ENCODE measurements at regions not wholly inside any gene's neighbourhood (a gene's known extent, or its start where the extent isn't known, plus 50 kb on each side); places are given as distances from the start of the nearest gene placed in this dataset.

DNA sequence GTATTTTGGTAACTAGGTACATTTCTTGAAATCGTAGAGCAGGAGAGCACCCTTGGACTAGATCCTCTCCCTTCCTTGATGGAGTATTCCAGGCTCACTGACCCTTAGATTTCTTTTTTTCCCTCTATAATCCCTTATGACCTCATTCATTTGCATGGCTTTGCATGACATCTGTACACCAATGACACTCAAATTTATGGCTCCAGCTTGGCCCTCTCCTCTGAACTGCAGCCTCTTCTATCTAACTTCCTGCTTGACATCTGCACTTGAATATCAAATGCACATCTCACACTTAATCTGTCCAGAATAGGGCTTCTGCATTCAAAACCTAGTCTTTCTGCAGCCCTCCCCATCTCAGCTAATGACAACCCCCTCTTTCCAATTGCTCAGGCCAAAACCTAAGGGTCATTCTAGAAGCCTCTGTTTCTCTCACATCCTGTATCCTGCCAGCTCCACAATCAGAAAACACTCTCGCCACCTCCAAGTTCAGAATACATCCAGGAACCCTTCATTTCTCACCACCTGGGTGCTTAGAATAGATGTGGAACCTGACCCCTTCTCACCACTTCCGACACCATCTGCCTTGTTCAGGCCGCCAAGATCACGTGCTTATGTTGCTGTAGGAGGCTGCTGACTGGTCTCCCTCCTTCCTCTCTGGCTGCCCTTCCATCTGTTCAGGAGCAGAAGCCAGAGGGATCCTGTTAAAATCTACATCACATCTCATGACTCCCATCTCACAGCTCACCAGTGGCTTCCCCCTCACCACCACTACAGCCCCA, 138.9 kb upstream of the MTNR1B start:
- peaks cover 0 to 28% of the 10 kb centered on the region in 2 experiments; a peak in 3 of 4 replicates for H3K4me1 ChIP-seq (ENCODE audit: control insufficient read depth in 1 of 2, insufficient read depth in 2 of 2, low read depth in 1 of 2, low read length in 1 of 2)
- ChIA-PET CTCF (interaction anchor here (1.7 kb wide), 1 partner anchor 395 kb away, joined by 4 read pairs; no protein-coding TSS in a partner anchor), POLR2A (no interaction called here)
- no peaks in the 10 kb centered on the region for H3K36me3 ChIP-seq (replicated peaks in 1 of 2; ENCODE audit: control insufficient read depth in 1 of 2, insufficient read depth in 2 of 2, low read length in 1 of 2)
- H3F3A ChIP-seq (replicated peaks; ENCODE audit: insufficient read depth): no peaks in the 10 kb centered on the region
- H3K9ac ChIP-seq: no peak overlapping the region
- H3K27ac ChIP-seq (ENCODE audit: low read depth in 2 of 2, low read length in 1 of 2): no peak overlapping the region
- H3K27me3 ChIP-seq (ENCODE audit: insufficient read depth): no peaks in the 10 kb centered on the region
- TF ChIP-seq GABPA (IDR thresholded peaks at IDR 0.05; ENCODE audit: low read depth): no peak
- no peak for TF ChIP-seq MEF2A (IDR thresholded peaks at IDR 0.05; ENCODE audit: borderline replicate concordance, low read depth)
- TF ChIP-seq, protein P1, sequence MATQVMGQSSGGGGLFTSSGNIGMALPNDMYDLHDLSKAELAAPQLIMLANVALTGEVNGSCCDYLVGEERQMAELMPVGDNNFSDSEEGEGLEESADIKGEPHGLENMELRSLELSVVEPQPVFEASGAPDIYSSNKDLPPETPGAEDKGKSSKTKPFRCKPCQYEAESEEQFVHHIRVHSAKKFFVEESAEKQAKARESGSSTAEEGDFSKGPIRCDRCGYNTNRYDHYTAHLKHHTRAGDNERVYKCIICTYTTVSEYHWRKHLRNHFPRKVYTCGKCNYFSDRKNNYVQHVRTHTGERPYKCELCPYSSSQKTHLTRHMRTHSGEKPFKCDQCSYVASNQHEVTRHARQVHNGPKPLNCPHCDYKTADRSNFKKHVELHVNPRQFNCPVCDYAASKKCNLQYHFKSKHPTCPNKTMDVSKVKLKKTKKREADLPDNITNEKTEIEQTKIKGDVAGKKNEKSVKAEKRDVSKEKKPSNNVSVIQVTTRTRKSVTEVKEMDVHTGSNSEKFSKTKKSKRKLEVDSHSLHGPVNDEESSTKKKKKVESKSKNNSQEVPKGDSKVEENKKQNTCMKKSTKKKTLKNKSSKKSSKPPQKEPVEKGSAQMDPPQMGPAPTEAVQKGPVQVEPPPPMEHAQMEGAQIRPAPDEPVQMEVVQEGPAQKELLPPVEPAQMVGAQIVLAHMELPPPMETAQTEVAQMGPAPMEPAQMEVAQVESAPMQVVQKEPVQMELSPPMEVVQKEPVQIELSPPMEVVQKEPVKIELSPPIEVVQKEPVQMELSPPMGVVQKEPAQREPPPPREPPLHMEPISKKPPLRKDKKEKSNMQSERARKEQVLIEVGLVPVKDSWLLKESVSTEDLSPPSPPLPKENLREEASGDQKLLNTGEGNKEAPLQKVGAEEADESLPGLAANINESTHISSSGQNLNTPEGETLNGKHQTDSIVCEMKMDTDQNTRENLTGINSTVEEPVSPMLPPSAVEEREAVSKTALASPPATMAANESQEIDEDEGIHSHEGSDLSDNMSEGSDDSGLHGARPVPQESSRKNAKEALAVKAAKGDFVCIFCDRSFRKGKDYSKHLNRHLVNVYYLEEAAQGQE (IDR thresholded peaks at IDR 0.05; ENCODE audit: low read depth, low read length): no peak
- TF ChIP-seq TEAD4 (IDR thresholded peaks at IDR 0.05; ENCODE audit: borderline replicate concordance, insufficient read depth): no peak
- TF ChIP-seq YY1 (IDR thresholded peaks at IDR 0.05; ENCODE audit: low read depth): no peak
- TF ChIP-seq, protein P2, sequence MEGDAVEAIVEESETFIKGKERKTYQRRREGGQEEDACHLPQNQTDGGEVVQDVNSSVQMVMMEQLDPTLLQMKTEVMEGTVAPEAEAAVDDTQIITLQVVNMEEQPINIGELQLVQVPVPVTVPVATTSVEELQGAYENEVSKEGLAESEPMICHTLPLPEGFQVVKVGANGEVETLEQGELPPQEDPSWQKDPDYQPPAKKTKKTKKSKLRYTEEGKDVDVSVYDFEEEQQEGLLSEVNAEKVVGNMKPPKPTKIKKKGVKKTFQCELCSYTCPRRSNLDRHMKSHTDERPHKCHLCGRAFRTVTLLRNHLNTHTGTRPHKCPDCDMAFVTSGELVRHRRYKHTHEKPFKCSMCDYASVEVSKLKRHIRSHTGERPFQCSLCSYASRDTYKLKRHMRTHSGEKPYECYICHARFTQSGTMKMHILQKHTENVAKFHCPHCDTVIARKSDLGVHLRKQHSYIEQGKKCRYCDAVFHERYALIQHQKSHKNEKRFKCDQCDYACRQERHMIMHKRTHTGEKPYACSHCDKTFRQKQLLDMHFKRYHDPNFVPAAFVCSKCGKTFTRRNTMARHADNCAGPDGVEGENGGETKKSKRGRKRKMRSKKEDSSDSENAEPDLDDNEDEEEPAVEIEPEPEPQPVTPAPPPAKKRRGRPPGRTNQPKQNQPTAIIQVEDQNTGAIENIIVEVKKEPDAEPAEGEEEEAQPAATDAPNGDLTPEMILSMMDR (IDR thresholded peaks at IDR 0.05): no peak
- no peak for TF ChIP-seq GATA2 (CRISPR knock-in tag; IDR thresholded peaks at IDR 0.05)
- TF ChIP-seq, protein P3, sequence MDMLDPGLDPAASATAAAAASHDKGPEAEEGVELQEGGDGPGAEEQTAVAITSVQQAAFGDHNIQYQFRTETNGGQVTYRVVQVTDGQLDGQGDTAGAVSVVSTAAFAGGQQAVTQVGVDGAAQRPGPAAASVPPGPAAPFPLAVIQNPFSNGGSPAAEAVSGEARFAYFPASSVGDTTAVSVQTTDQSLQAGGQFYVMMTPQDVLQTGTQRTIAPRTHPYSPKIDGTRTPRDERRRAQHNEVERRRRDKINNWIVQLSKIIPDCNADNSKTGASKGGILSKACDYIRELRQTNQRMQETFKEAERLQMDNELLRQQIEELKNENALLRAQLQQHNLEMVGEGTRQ (IDR thresholded peaks at IDR 0.05; ENCODE audit: borderline replicate concordance, low read depth, low read length): no peak
- no peak for TF ChIP-seq RCOR1 (IDR thresholded peaks at IDR 0.05; ENCODE audit: low read length)
- TF ChIP-seq RFX5 (IDR thresholded peaks at IDR 0.05; ENCODE audit: low read length): no peak
- TF ChIP-seq, protein P4, sequence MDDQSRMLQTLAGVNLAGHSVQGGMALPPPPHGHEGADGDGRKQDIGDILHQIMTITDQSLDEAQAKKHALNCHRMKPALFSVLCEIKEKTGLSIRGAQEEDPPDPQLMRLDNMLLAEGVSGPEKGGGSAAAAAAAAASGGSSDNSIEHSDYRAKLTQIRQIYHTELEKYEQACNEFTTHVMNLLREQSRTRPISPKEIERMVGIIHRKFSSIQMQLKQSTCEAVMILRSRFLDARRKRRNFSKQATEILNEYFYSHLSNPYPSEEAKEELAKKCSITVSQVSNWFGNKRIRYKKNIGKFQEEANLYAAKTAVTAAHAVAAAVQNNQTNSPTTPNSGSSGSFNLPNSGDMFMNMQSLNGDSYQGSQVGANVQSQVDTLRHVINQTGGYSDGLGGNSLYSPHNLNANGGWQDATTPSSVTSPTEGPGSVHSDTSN (IDR thresholded peaks at IDR 0.05): no peak
- TF ChIP-seq JUND (IDR thresholded peaks at IDR 0.05): no peak
- no peak for TF ChIP-seq TCF12 (IDR thresholded peaks at IDR 0.05)
- TF ChIP-seq, protein P5, sequence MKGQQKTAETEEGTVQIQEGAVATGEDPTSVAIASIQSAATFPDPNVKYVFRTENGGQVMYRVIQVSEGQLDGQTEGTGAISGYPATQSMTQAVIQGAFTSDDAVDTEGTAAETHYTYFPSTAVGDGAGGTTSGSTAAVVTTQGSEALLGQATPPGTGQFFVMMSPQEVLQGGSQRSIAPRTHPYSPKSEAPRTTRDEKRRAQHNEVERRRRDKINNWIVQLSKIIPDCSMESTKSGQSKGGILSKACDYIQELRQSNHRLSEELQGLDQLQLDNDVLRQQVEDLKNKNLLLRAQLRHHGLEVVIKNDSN (IDR thresholded peaks at IDR 0.05; ENCODE audit: borderline replicate concordance, low read depth): no peak
- no peak for TF ChIP-seq SMC3 (IDR thresholded peaks at IDR 0.05; ENCODE audit: low read depth, low read length)
- TF ChIP-seq, protein P6, sequence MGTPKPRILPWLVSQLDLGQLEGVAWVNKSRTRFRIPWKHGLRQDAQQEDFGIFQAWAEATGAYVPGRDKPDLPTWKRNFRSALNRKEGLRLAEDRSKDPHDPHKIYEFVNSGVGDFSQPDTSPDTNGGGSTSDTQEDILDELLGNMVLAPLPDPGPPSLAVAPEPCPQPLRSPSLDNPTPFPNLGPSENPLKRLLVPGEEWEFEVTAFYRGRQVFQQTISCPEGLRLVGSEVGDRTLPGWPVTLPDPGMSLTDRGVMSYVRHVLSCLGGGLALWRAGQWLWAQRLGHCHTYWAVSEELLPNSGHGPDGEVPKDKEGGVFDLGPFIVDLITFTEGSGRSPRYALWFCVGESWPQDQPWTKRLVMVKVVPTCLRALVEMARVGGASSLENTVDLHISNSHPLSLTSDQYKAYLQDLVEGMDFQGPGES (IDR thresholded peaks at IDR 0.05; ENCODE audit: low read depth, low read length): no peak
- no peak for TF ChIP-seq POLR2AphosphoS5 (IDR thresholded peaks at IDR 0.05; ENCODE audit: low read depth, low read length)
- TF ChIP-seq FOXJ3 (CRISPR knock-in tag; IDR thresholded peaks at IDR 0.05): no peak
- H3K4me3 ChIP-seq (ENCODE audit: low read depth in 2 of 2, low read length in 1 of 2): no peak overlapping the region
- no peaks in the 10 kb centered on the region for H3K79me2 ChIP-seq (ENCODE audit: insufficient read depth)
- no peaks in the 10 kb centered on the region for H4K20me1 ChIP-seq (ENCODE audit: insufficient read depth)
- H2AFZ ChIP-seq (ENCODE audit: low read depth): no peak overlapping the region
- no peak for DNase-seq
- no peaks in the 10 kb centered on the region for H3K9me3 ChIP-seq
- H3K9me2 ChIP-seq: no peaks in the 10 kb centered on the region
- WGBS (ENCODE audit: low lambda C conversion rate): 66% methylated on average over 5 of the region's 5 CpGs
- no peak overlapping the region for H3K4me2 ChIP-seq

All from SK-N-SH (cell line).